ENCODE measurements at regions not wholly inside any gene's neighbourhood (a gene's known extent, or its start where the extent isn't known, plus 50 kb on each side); places are given as distances from the start of the nearest gene placed in this dataset.

- no peak for DNase-seq (ENCODE audit: low read depth)
Observed at GRCh38 chr20:16946097-16946496, 197.9 kb downstream of the OTOR start.

- DNase-seq (ENCODE audit: low read depth): peak; percentile 14
Observed at GRCh38 chr20:16947479-16947878, 199.3 kb downstream of the OTOR start.

- DNase-seq (ENCODE audit: low read depth): no peak
Observed at GRCh38 chr20:16951876-16952275, 203.7 kb downstream of the OTOR start.

- DNase-seq (ENCODE audit: low read depth): no peak
Observed at GRCh38 chr20:16952965-16953364, 204.8 kb downstream of the OTOR start.

GRCh38 chr20:16953858-16954257 lies 205.7 kb downstream of the OTOR start:
- no peak for DNase-seq (ENCODE audit: low read depth)

- DNase-seq (ENCODE audit: low read depth): no peak
Observed at GRCh38 chr20:16955462-16955861, 207.3 kb downstream of the OTOR start.

GRCh38 chr20:16955971-16956370 lies 207.8 kb downstream of the OTOR start:
- DNase-seq (ENCODE audit: low read depth): no peak

- no peak for DNase-seq (ENCODE audit: low read depth)
Observed at GRCh38 chr20:16965401-16965800, 217.2 kb downstream of the OTOR start.

- DNase-seq (ENCODE audit: low read depth): no peak
Observed at GRCh38 chr20:16966276-16966880, 218.2 kb downstream of the OTOR start.

- no peak for DNase-seq (ENCODE audit: low read depth)
Observed at GRCh38 chr20:16968099-16968498, 219.9 kb downstream of the OTOR start.

- no peak for DNase-seq (ENCODE audit: low read depth)
Observed at GRCh38 chr20:16970776-16971175, 222.6 kb downstream of the OTOR start.

GRCh38 chr20:16974080-16974854 lies 226.1 kb downstream of the OTOR start:
- no peak for DNase-seq (ENCODE audit: low read depth)

GRCh38 chr20:16974855-16975162 lies 226.7 kb downstream of the OTOR start:
- DNase-seq (ENCODE audit: low read depth): no peak

GRCh38 chr20:16975682-16976081 lies 227.5 kb downstream of the OTOR start:
- DNase-seq (ENCODE audit: low read depth): no peak

- DNase-seq (ENCODE audit: low read depth): no peak
Observed at GRCh38 chr20:16978497-16978896, 230.3 kb downstream of the OTOR start.

- no peak for DNase-seq (ENCODE audit: low read depth)
Observed at GRCh38 chr20:16982091-16982726, 234.1 kb downstream of the OTOR start.

- no peak for DNase-seq (ENCODE audit: low read depth)
Observed at GRCh38 chr20:16984481-16984880, 236.3 kb downstream of the OTOR start.

- DNase-seq (ENCODE audit: low read depth): no peak
Observed at GRCh38 chr20:17003170-17003870, 223.5 kb upstream of the PCSK2 start.

- DNase-seq (ENCODE audit: low read depth): no peak
Observed at GRCh38 chr20:17010181-17010580, 216.7 kb upstream of the PCSK2 start.

GRCh38 chr20:17012546-17013226 lies 214.2 kb upstream of the PCSK2 start:
- DNase-seq (ENCODE audit: low read depth): no peak

- DNase-seq (ENCODE audit: low read depth): no peak
Observed at GRCh38 chr20:17014217-17014616, 212.6 kb upstream of the PCSK2 start.

GRCh38 chr20:17014756-17015366 lies 212.0 kb upstream of the PCSK2 start:
- DNase-seq (ENCODE audit: low read depth): no peak
